Right ventricle myocardium superior (tissue), 1 donor: ENCODE measurements at regions not wholly inside any gene's neighbourhood (a gene's known extent, or its start where the extent isn't known, plus 50 kb on each side); places are given as distances from the start of the nearest gene placed in this dataset.
"Not testable (repeated sequence)": the region's sequence is repeated elsewhere in the genome, so short reads cannot be mapped to it uniquely, and the experiment has no call there.

Experiments
- ATAC-seq: fragments of 200-7000 bp; cut with Tn5 transposase; one replicate; pipeline ENCODE4 v1.9.1; 2020; ENCODE audit warnings: mild to moderate bottlenecking; ENCODE audit not compliant: poor library complexity
- DNase-seq: peaks from one replicate; pipeline ENCODE4 v3.0.0-alpha.2; 2020
- intact Hi-C: fragments of 100-400 bp; cut with DNase I; formaldehyde crosslinking; loops from one replicate; pipeline ENCODE4 v1.11.2; 2022
- donor health status: DM: no; HTN: yes; CAD: no; lungs with severe emphysema.

- no peak for ATAC-seq
These were observed 273.2 kb upstream of the TARS1 start for GRCh38 chr5:33167541-33167940.

GRCh38 chr5:33170411-33170810 lies 270.4 kb upstream of the TARS1 start:
- DNase-seq (no peak), ATAC-seq (no peak)
- intact Hi-C loops = no loop called here

More at GRCh38 chr5:33167541-33167940, 273.2 kb upstream of the TARS1 start:
- no peak for DNase-seq
- intact Hi-C loops = no loop called here

GRCh38 chr5:33174383-33174782 lies 266.4 kb upstream of the TARS1 start:
- no peak for DNase-seq
- intact Hi-C loops = no loop called here
- no peak for ATAC-seq

- intact Hi-C loops = no loop called here
- DNase-seq = no peak
- ATAC-seq = no peak
These were observed 261.5 kb upstream of the TARS1 start for GRCh38 chr5:33179301-33179700.

GRCh38 chr5:33180900-33181299 lies 259.9 kb upstream of the TARS1 start:
- DNase-seq = no peak

GRCh38 chr5:33182986-33183385 lies 257.8 kb upstream of the TARS1 start:
- intact Hi-C loops = loop anchor here (10.0 kb wide), 1 partner anchor 478 kb away; no protein-coding TSS in a partner anchor
- ATAC-seq (no peak), DNase-seq (no peak)

More at GRCh38 chr5:33180900-33181299, 259.9 kb upstream of the TARS1 start:
- intact Hi-C loops = loop anchor here (10.0 kb wide), 1 partner anchor 476 kb away; no protein-coding TSS in a partner anchor
- ATAC-seq = peak; percentile 58

GRCh38 chr5:33184367-33184766 lies 256.4 kb upstream of the TARS1 start:
- ATAC-seq (no peak), DNase-seq (no peak)
- intact Hi-C loops = loop anchor here (10.0 kb wide), 1 partner anchor 480 kb away; no protein-coding TSS in a partner anchor

GRCh38 chr5:33188089-33188488 lies 252.7 kb upstream of the TARS1 start:
- ATAC-seq = no peak
- intact Hi-C loops = loop anchor here (10.0 kb wide), 1 partner anchor 483 kb away; no protein-coding TSS in a partner anchor
- DNase-seq = no peak

- no peak for DNase-seq
- ATAC-seq = no peak
- intact Hi-C loops = no loop called here
These were observed 245.9 kb upstream of the TARS1 start for GRCh38 chr5:33194914-33195313.

- ATAC-seq = no peak
- intact Hi-C loops = no loop called here
These were observed 245.2 kb upstream of the TARS1 start for GRCh38 chr5:33195431-33196165.

GRCh38 chr5:33198836-33199235 lies 241.9 kb upstream of the TARS1 start:
- no peak for ATAC-seq
- intact Hi-C loops = no loop called here
- DNase-seq = no peak

More at GRCh38 chr5:33195431-33196165, 245.2 kb upstream of the TARS1 start:
- no peak for DNase-seq

GRCh38 chr5:33203931-33204330 lies 236.8 kb upstream of the TARS1 start:
- intact Hi-C loops = no loop called here
- ATAC-seq (no peak), DNase-seq (no peak)

- DNase-seq (no peak), ATAC-seq (no peak)
- intact Hi-C loops = no loop called here
These were observed 235.7 kb upstream of the TARS1 start for GRCh38 chr5:33205079-33205478.

GRCh38 chr5:33205727-33206410 lies 234.9 kb upstream of the TARS1 start:
- DNase-seq (no peak), ATAC-seq (peak; percentile 55)
- intact Hi-C loops = no loop called here

- ATAC-seq (no peak), DNase-seq (no peak)
- intact Hi-C loops = no loop called here
These were observed 233.7 kb upstream of the TARS1 start for GRCh38 chr5:33206962-33207506.

GRCh38 chr5:33209252-33209651 lies 231.5 kb upstream of the TARS1 start:
- ATAC-seq (no peak), DNase-seq (no peak)
- intact Hi-C loops = no loop called here

GRCh38 chr5:33210221-33210620 lies 230.5 kb upstream of the TARS1 start:
- ATAC-seq, DNase-seq, intact Hi-C loops: not testable (repeated sequence)

GRCh38 chr5:33210978-33211377 lies 229.8 kb upstream of the TARS1 start:
- DNase-seq (no peak), ATAC-seq (no peak)
- intact Hi-C loops = no loop called here

GRCh38 chr5:33212439-33212838 lies 228.3 kb upstream of the TARS1 start:
- no peak for DNase-seq
- intact Hi-C loops = no loop called here
- ATAC-seq = no peak

GRCh38 chr5:33212900-33213299 lies 227.9 kb upstream of the TARS1 start:
- DNase-seq (no peak), ATAC-seq (no peak)
- intact Hi-C loops = no loop called here
